Esophagus squamous epithelium (tissue), 5 donors: ENCODE measurements at regions not wholly inside any gene's neighbourhood (a gene's known extent, or its start where the extent isn't known, plus 50 kb on each side); places are given as distances from the start of the nearest gene placed in this dataset.

Source experiments
- DNase-seq: peaks from one replicate; lab custom pipeline; 2025; lab: John Stamatoyannopoulos, UW
- H3K27ac ChIP-seq, 4 donors: fragments of 200-600 bp; sonication (generic); one replicate each; pipeline ENCODE4 v1.5.1; 2016 to 2019; ENCODE audit warnings: mild to moderate bottlenecking in 1 of 4
- H3K27me3 ChIP-seq, 4 donors: fragments of 200-600 bp; sonication (generic); 1 replicate in 3 of 4; 2 replicates in 1 of 4; pipeline versions ENCODE4 v1.5.1 to v1.6.0; 2017 to 2021; ENCODE audit warnings: antibody characterized with exemption in 1 of 4
- H3K36me3 ChIP-seq, 3 donors: fragments of 200-600 bp; sonication (generic); one replicate each; pipeline ENCODE4 v1.5.1; 2016 to 2019
- H3K4me1 ChIP-seq, 3 donors: fragments of 200-600 bp; sonication (generic); one replicate each; pipeline ENCODE4 v1.5.1; 2017 to 2019
- H3K4me3 ChIP-seq, 4 donors: fragments of 200-600 bp; sonication (generic); 1 replicate in 3 of 4; 2 replicates in 1 of 4; pipeline ENCODE4 v1.5.1; 2016 to 2019; ENCODE audit warnings: mild to moderate bottlenecking in 2 of 4, moderate library complexity in 1 of 4
- H3K9me3 ChIP-seq, 3 donors: fragments of 200-600 bp; sonication (generic); one replicate each; pipeline ENCODE4 v1.5.1; 2016 to 2019
- POLR2A ChIP-seq, 4 donors: fragments of 450-650 bp; IDR thresholded peaks; one replicate each; pipeline ENCODE4 v1.6.1; 2017; ENCODE audit warnings: antibody characterized with exemption in 4 of 4, mild to moderate bottlenecking in 4 of 4, moderate library complexity in 3 of 4
- WGBS, 2 donors: methylation state at CpG; one replicate each; pipeline ENCODE4 v1.1.5; 2018; 5-methylcytosine and 5-hydroxymethylcytosine counted together
- intact Hi-C: fragments of 100-400 bp; cut with DNase I; formaldehyde crosslinking; loops from one replicate; pipeline ENCODE4 v1.15.0; 2022
- TF ChIP-seq, protein P1 (sequence below), 6 experiments: fragments of 450-650 bp in 4 of 6; fragments of 200-600 bp in 2 of 6; sonication (generic) in 2 of 6; IDR thresholded peaks; one replicate each; pipeline ENCODE4 v1.5.1; 2016 to 2019; ENCODE audit warnings: antibody characterized with exemption in 6 of 6, mild to moderate bottlenecking in 4 of 6, moderate library complexity in 4 of 6
- donor health status: DM: yes; HTN: yes; CAD: no.

DNA sequence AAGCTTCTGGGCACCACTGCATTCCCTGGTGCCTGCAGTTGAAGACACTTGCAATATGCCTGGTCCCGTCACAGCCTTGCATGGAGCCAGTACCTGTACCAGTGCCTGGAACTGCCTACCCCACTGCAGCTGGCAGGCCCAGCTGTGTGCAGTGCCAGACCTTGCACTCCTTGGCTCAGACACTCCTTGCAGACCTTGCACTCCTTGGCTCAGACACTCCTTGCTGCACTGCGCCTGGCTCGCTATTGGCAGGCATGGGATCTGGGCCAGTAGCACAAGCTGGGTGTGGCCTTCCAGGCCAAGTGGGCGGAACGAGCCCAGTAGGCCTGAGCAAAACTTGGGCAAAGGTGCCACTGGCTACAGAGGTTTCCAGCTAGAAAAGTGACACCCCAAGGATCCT, 1189.1 kb downstream of the GRIK2 start:
- Histone ChIP-seq H3K27ac (no peak overlapping the region), H3K9me3 (peaks cover 0 to 7% (median 0%) of the 10 kb centered on the region in 3 donors), H3K4me1 (no peaks in the 10 kb centered on the region), H3K27me3 (no peaks in the 10 kb centered on the region), H3K4me3 (no peak overlapping the region), H3K36me3 (no peaks in the 10 kb centered on the region)
- no peak for DNase-seq
- 58 to 77% methylated on average over 2 to 3 of the region's 5 CpGs for WGBS, 2 donors
- TF ChIP-seq, protein P1, sequence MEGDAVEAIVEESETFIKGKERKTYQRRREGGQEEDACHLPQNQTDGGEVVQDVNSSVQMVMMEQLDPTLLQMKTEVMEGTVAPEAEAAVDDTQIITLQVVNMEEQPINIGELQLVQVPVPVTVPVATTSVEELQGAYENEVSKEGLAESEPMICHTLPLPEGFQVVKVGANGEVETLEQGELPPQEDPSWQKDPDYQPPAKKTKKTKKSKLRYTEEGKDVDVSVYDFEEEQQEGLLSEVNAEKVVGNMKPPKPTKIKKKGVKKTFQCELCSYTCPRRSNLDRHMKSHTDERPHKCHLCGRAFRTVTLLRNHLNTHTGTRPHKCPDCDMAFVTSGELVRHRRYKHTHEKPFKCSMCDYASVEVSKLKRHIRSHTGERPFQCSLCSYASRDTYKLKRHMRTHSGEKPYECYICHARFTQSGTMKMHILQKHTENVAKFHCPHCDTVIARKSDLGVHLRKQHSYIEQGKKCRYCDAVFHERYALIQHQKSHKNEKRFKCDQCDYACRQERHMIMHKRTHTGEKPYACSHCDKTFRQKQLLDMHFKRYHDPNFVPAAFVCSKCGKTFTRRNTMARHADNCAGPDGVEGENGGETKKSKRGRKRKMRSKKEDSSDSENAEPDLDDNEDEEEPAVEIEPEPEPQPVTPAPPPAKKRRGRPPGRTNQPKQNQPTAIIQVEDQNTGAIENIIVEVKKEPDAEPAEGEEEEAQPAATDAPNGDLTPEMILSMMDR (IDR thresholded peaks at IDR 0.05): no peak
- TF ChIP-seq POLR2A (IDR thresholded peaks at IDR 0.05): no peak
- intact Hi-C loops: no loop called here

DNA sequence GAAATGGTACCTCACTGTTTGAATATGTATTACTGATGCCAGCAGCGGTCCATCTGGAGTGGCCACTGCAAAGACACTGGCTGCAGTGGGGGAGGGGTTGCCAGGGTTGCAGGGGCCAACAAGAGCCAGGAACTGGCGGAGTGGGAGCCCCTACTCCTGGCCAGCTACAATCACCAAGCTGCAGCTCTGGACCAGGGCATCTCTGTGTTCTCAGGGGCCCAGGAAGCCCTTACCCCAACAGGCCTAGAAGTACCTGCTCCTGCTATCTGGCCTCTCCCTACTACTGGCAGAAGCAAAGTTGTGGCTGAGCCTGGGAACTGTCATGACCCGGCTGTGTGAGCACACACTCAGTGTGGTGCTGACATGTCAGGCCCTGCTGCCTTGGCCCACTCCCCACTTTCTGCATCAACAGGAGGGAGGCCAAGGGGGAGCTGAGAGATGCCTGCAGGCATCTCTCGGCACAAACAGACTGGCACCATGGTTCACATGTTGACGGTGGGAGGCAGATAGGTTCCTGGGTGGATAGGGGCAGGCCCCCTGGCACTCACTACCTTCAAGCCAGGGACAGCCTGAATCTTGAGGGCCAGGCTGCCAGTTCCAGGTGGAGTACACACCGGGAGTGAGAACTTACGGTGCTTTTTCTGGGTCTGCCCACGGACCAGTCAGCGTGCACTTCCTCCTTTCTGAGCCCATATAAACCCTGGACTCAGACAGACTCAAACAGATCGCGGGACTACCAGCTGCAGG, 1188.0 kb downstream of the GRIK2 start:
- H3K27ac ChIP-seq: no peak overlapping the region
- H3K9me3 ChIP-seq: peaks cover 0 to 7% (median 0%) of the 10 kb centered on the region in 3 donors
- no peak for DNase-seq
- no peak overlapping the region for H3K4me3 ChIP-seq
- TF ChIP-seq POLR2A (IDR thresholded peaks at IDR 0.05): no peak
- TF ChIP-seq, protein P1 (IDR thresholded peaks at IDR 0.05): no peak
- 69 to 77% methylated on average over 6 to 7 of the region's 11 CpGs for WGBS, 2 donors
- H3K4me1 ChIP-seq: no peaks in the 10 kb centered on the region
- H3K27me3 ChIP-seq: no peaks in the 10 kb centered on the region
- H3K36me3 ChIP-seq: no peaks in the 10 kb centered on the region
- intact Hi-C loops: no loop called here

DNA sequence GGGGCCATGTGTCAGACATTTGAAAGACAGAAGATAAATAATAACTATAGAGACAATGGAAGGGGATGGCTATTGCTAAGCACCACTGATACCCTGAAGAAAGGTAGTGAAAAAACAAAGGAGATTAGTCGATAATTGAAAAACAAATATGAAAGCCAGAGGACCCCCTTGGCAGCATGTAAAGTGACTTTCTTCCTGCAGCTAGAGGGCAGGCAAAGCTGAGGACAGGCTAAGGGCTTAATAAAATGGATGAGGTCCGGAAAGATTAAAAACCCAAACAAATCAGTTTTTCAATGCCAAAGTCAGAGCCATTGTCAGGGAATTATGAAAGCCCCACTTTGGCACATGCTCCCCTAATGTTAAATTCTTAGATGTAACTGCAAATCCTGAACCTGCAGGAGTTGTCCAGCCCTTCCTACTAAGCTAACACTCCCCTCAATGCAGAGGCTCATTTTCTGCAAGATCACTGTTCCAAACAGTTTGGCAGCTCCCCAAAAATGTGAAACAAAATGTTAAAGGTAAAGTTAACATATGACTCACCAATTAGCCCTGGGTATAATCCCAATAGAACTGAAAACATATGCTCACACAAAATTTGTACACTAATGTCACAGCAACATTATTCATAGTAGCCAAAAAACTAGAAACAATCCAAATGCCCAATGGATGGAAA, 1177.9 kb downstream of the GRIK2 start:
- WGBS, 2 donors: 26 to 50% methylated on average over 2 of the region's 2 CpGs
- no peaks in the 10 kb centered on the region for H3K27me3 ChIP-seq
- H3K9me3 ChIP-seq: no peaks in the 10 kb centered on the region
- no peak overlapping the region for H3K27ac ChIP-seq
- DNase-seq: no peak
- intact Hi-C loops: no loop called here
- H3K4me1 ChIP-seq: no peaks in the 10 kb centered on the region
- TF ChIP-seq, protein P1 (IDR thresholded peaks at IDR 0.05): no peak
- no peak for TF ChIP-seq POLR2A (IDR thresholded peaks at IDR 0.05)
- no peaks in the 10 kb centered on the region for H3K36me3 ChIP-seq
- H3K4me3 ChIP-seq: no peak overlapping the region

DNA sequence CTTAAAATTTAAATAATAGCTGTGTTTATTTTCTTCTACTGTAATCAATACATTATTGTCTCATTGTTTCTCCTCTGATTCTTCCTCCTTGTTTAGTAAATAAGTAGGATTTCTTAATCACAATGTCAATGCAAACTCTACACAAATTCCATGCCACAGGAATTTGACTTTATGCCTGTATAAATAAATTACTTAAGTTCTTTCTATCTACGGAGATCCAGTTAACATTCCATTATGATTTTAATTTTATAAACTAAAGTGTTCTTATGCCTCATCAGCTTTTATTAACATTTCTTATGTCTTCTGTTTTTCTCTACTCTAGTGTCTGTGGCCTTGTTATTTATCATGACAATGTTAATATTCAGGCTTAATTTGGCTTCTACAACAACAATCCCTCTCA, 1169.2 kb downstream of the GRIK2 start:
- WGBS, 2 donors: 36 to 41% methylated on average over 1 of the region's 1 CpG
- Histone ChIP-seq H3K4me3 (no peak overlapping the region), H3K4me1 (no peaks in the 10 kb centered on the region), H3K36me3 (no peaks in the 10 kb centered on the region), H3K27ac (no peak overlapping the region), H3K9me3 (no peaks in the 10 kb centered on the region), H3K27me3 (no peaks in the 10 kb centered on the region)
- intact Hi-C loops: no loop called here
- DNase-seq: no peak
- no peak for TF ChIP-seq POLR2A (IDR thresholded peaks at IDR 0.05)
- TF ChIP-seq, protein P1 (IDR thresholded peaks at IDR 0.05): no peak

DNA sequence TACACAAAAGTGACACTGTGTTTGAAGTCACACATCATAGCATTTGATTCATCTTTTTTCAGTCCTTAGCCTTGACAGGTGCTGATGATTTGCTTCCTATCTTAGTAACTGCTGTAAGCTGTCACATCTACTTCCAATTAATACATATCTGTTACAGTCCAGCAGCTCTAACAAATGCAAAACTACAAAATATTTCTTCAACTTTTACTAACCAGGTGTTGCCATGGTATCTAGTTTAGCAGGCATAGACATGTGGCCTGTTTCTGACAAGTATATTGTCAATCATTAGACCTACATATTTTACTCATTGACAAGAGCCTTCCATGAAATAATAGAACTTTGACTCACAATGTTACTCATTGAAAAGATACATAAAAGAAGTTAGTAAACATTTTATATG, 1159.7 kb downstream of the GRIK2 start:
- Histone ChIP-seq H3K36me3 (no peaks in the 10 kb centered on the region), H3K9me3 (no peaks in the 10 kb centered on the region), H3K4me1 (no peaks in the 10 kb centered on the region), H3K4me3 (no peak overlapping the region), H3K27ac (no peak overlapping the region), H3K27me3 (no peaks in the 10 kb centered on the region)
- intact Hi-C loops: no loop called here
- DNase-seq: no peak
- TF ChIP-seq, protein P1 (IDR thresholded peaks at IDR 0.05): no peak
- TF ChIP-seq POLR2A (IDR thresholded peaks at IDR 0.05): no peak
